ENCODE measurements at regions not wholly inside any gene's neighbourhood (a gene's known extent, or its start where the extent isn't known, plus 50 kb on each side); places are given as distances from the start of the nearest gene placed in this dataset.

DNA sequence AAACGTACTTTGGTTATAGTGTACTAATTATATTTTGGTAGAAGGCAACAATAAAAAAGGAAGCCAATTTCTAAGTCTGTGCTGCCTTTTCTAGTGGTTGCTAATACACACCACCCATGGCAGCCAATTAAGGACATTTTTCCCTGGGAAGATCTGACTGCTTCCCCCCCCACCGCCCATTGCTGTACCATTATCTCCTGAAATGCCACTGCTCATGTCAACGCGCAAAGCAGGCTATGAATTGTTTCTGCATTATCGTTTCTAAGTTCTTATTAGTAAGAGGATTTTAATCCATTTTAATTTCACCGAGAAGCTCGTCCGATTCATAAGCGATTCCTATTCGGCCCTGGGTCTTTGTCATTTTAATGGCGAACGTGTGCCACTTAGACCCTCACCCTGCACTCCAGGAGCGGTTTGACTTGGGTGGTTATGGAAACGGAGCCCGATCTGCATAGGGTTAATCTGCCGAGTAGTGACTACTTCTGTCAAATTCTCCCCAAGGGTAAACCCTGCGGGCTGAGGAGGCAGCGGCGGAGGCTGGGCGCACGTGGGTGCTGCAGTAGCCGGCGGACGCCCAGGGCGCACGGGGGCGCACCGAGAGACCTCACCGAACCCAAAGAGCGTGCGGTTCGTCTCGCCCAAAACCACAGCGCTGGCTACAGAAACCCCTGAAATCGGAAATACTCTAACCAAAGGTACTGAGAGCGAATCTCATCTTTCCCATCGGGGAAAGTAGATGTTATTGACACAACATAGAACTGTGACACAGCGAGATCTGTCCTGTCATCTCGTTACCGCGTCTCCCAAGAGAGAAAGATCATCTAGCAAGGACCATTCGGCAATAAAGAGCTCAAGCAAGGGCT, 55.8 kb upstream of the SHC3 start:
- H3K4me3 ChIP-seq (replicated peaks in 1 of 2; ENCODE audit: low read depth in 2 of 2, low read length in 2 of 2): peak overlapping the region; percentile 4 to 19
- peak; percentile 13 to 32 for DNase-seq (ENCODE audit: low read depth in 2 of 2)
- peak; percentile 16 for TF ChIP-seq CTCF (IDR thresholded peaks at IDR 0.05; ENCODE audit: low read depth, low read length)

GRCh38 chr9:89236955-89237573, 58.4 kb upstream of the SHC3 start:
- no peak for DNase-seq (ENCODE audit: low read depth in 2 of 2)
- TF ChIP-seq CTCF (IDR thresholded peaks at IDR 0.05; ENCODE audit: low read depth, low read length): no peak
- H3K4me3 ChIP-seq (replicated peaks in 1 of 2; ENCODE audit: low read depth in 2 of 2, low read length in 2 of 2): no peak overlapping the region

DNA sequence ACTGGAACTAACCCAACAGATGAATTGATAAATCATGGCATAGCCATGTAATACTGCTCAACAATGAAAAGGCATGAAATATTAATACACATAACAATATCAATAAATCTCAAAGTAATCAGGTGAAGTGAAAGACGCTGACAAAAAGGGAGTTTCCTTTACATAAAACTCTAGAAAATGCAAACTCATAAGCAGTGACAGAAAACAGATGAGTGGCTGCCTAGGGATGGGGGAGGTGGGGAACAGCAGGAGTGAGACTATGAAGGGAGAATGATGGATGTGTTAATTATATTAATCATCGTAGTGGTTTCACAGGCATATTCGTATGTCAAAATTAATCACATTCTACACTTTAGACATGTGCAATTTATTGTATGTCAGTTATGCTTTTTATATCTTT, 59.8 kb upstream of the SHC3 start:
- TF ChIP-seq CTCF (IDR thresholded peaks at IDR 0.05; ENCODE audit: low read depth, low read length): no peak
- no peak for DNase-seq (ENCODE audit: low read depth in 2 of 2)

GRCh38 chr9:89243296-89244061, 64.9 kb upstream of the SHC3 start:
- no peak overlapping the region for H3K4me3 ChIP-seq (replicated peaks in 1 of 2; ENCODE audit: low read depth in 2 of 2, low read length in 2 of 2)
- no peak for TF ChIP-seq CTCF (IDR thresholded peaks at IDR 0.05; ENCODE audit: low read depth, low read length)
- DNase-seq (ENCODE audit: low read depth in 2 of 2): no peak

More for the DNA sequence above, 59.8 kb upstream of the SHC3 start:
- H3K4me3 ChIP-seq (replicated peaks in 1 of 2; ENCODE audit: low read depth in 2 of 2, low read length in 2 of 2): no peak overlapping the region

GRCh38 chr9:89246840-89247239, 64.2 kb upstream of the CKS2 start:
- no peak for DNase-seq (ENCODE audit: low read depth in 2 of 2)
- TF ChIP-seq CTCF (IDR thresholded peaks at IDR 0.05; ENCODE audit: low read depth, low read length): no peak
- no peak overlapping the region for H3K4me3 ChIP-seq (replicated peaks in 1 of 2; ENCODE audit: low read depth in 2 of 2, low read length in 2 of 2)

- TF ChIP-seq CTCF (IDR thresholded peaks at IDR 0.05; ENCODE audit: low read depth, low read length): no peak
- peak; percentile 17 to 56 for DNase-seq (ENCODE audit: low read depth in 2 of 2)
- no peak overlapping the region for H3K4me3 ChIP-seq (replicated peaks in 1 of 2; ENCODE audit: low read depth in 2 of 2, low read length in 2 of 2)
These were observed 63.3 kb upstream of the CKS2 start for GRCh38 chr9:89247431-89248353.

Measured in cardiac fibroblast (primary cell).